ENCODE measurements at regions not wholly inside any gene's neighbourhood (a gene's known extent, or its start where the extent isn't known, plus 50 kb on each side); places are given as distances from the start of the nearest gene placed in this dataset.
A peak's percentile ranks its signal among the peaks of the same experiment; 100 is the strongest.

- no peak overlapping the region for H3K27ac ChIP-seq (ENCODE audit: low read depth, low read length)
- no peak overlapping the region for H3K9ac ChIP-seq (ENCODE audit: low read length)
- H4K8ac ChIP-seq (ENCODE audit: low read depth, low read length): no peak overlapping the region
- H2AK5ac ChIP-seq (ENCODE audit: low read length): no peak overlapping the region
- H4K5ac ChIP-seq (ENCODE audit: low read length): no peak overlapping the region
- H3K4me3 ChIP-seq (ENCODE audit: low read length): no peak overlapping the region
- H3K79me2 ChIP-seq (ENCODE audit: control insufficient read depth, insufficient read depth, low read length): no peaks in the 10 kb centered on the region
- H3K18ac ChIP-seq (ENCODE audit: low read length): no peak overlapping the region
- no peaks in the 10 kb centered on the region for H3K79me1 ChIP-seq (ENCODE audit: low read length)
- no CpG with 5 or more reads among the region's 1 CpG for WGBS (ENCODE audit: extremely low coverage, insufficient coverage, low lambda C conversion rate)
- H3K23ac ChIP-seq (ENCODE audit: low read length): no peak overlapping the region
- no peaks in the 10 kb centered on the region for H3K4me1 ChIP-seq (ENCODE audit: control insufficient read depth, low read depth, low read length)
- no peak overlapping the region for H2BK5ac ChIP-seq (ENCODE audit: low read length)
- H3K4ac ChIP-seq (ENCODE audit: low read depth, low read length): no peak overlapping the region
- H3K27me3 ChIP-seq (ENCODE audit: insufficient read depth, low read length, poor library complexity): no peaks in the 10 kb centered on the region
- H3K36me3 ChIP-seq (ENCODE audit: control insufficient read depth, insufficient read depth, low read length): no peaks in the 10 kb centered on the region
- no peak overlapping the region for H3K4me2 ChIP-seq (ENCODE audit: low read length)
- no peak overlapping the region for H2BK15ac ChIP-seq (replicated peaks; ENCODE audit: low read depth)
- H2BK120ac ChIP-seq (ENCODE audit: low read depth, low read length): no peak overlapping the region
- no peak for DNase-seq
- H3K56ac ChIP-seq (ENCODE audit: low read length): no peak overlapping the region
These were observed 106.7 kb upstream of the VWC2 start for GRCh38 chr7:49666764-49667163.

- Histone ChIP-seq H3K4ac (ENCODE audit: low read depth, low read length) (no peak overlapping the region), H3K4me2 (ENCODE audit: low read length) (no peak overlapping the region), H3K23ac (ENCODE audit: low read length) (no peak overlapping the region), H3K27me3 (ENCODE audit: insufficient read depth, low read length, poor library complexity) (no peaks in the 10 kb centered on the region), H3K4me1 (ENCODE audit: control insufficient read depth, low read depth, low read length) (no peaks in the 10 kb centered on the region), H2BK5ac (ENCODE audit: low read length) (no peak overlapping the region), H2BK15ac (replicated peaks; ENCODE audit: low read depth) (no peak overlapping the region), H4K8ac (ENCODE audit: low read depth, low read length) (no peak overlapping the region), H4K5ac (ENCODE audit: low read length) (no peak overlapping the region), H3K36me3 (ENCODE audit: control insufficient read depth, insufficient read depth, low read length) (no peaks in the 10 kb centered on the region), H2BK120ac (ENCODE audit: low read depth, low read length) (no peak overlapping the region), H3K9ac (ENCODE audit: low read length) (no peak overlapping the region), H3K56ac (ENCODE audit: low read length) (no peak overlapping the region), H2AK5ac (ENCODE audit: low read length) (no peak overlapping the region), H3K27ac (ENCODE audit: low read depth, low read length) (no peak overlapping the region), H3K18ac (ENCODE audit: low read length) (no peak overlapping the region), H3K79me2 (ENCODE audit: control insufficient read depth, insufficient read depth, low read length) (no peaks in the 10 kb centered on the region), H3K4me3 (ENCODE audit: low read length) (no peak overlapping the region), H3K79me1 (ENCODE audit: low read length) (no peaks in the 10 kb centered on the region)
- no CpG with 5 or more reads among the region's 1 CpG for WGBS (ENCODE audit: extremely low coverage, insufficient coverage, low lambda C conversion rate)
- no peak for DNase-seq
These were observed 104.2 kb upstream of the VWC2 start for GRCh38 chr7:49669285-49669684.

GRCh38 chr7:49669692-49670260 lies 103.7 kb upstream of the VWC2 start:
- H3K9ac ChIP-seq (ENCODE audit: low read length): no peak overlapping the region
- H3K79me1 ChIP-seq (ENCODE audit: low read length): no peaks in the 10 kb centered on the region
- H2AK5ac ChIP-seq (ENCODE audit: low read length): no peak overlapping the region
- H3K23ac ChIP-seq (ENCODE audit: low read length): no peak overlapping the region
- H3K79me2 ChIP-seq (ENCODE audit: control insufficient read depth, insufficient read depth, low read length): no peaks in the 10 kb centered on the region
- H4K5ac ChIP-seq (ENCODE audit: low read length): no peak overlapping the region
- no peak overlapping the region for H3K4ac ChIP-seq (ENCODE audit: low read depth, low read length)
- H3K36me3 ChIP-seq (ENCODE audit: control insufficient read depth, insufficient read depth, low read length): no peaks in the 10 kb centered on the region
- no peak overlapping the region for H3K4me3 ChIP-seq (ENCODE audit: low read length)
- no peak overlapping the region for H2BK120ac ChIP-seq (ENCODE audit: low read depth, low read length)
- H3K4me1 ChIP-seq (ENCODE audit: control insufficient read depth, low read depth, low read length): no peaks in the 10 kb centered on the region
- WGBS (ENCODE audit: extremely low coverage, insufficient coverage, low lambda C conversion rate): no CpG with 5 or more reads among the region's 16 CpGs
- H3K56ac ChIP-seq (ENCODE audit: low read length): no peak overlapping the region
- H2BK5ac ChIP-seq (ENCODE audit: low read length): no peak overlapping the region
- no peak overlapping the region for H3K18ac ChIP-seq (ENCODE audit: low read length)
- H3K27ac ChIP-seq (ENCODE audit: low read depth, low read length): no peak overlapping the region
- no peak overlapping the region for H2BK15ac ChIP-seq (replicated peaks; ENCODE audit: low read depth)
- DNase-seq: peak; percentile 16
- H4K8ac ChIP-seq (ENCODE audit: low read depth, low read length): no peak overlapping the region
- H3K4me2 ChIP-seq (ENCODE audit: low read length): no peak overlapping the region
- no peaks in the 10 kb centered on the region for H3K27me3 ChIP-seq (ENCODE audit: insufficient read depth, low read length, poor library complexity)

DNA sequence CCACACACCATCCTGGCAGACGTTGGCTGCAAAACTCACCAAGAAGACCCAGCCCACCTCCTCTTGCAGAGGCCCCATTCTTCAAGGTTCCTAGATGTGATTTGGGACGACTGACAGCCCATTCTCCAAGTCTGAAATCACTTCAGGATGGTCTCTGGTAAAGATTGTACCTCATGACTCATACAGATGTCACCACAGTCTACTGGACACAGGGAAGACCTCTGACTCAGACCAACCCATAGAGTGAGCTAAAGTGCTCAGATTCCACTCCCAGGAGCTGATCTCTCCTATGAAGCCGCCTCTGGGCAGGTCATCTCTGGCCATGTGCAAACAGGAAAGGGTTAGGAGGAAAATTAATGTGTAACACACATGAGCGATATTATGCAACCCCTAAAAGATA lies 102.4 kb upstream of the VWC2 start:
- no peaks in the 10 kb centered on the region for H3K4me1 ChIP-seq (ENCODE audit: control insufficient read depth, low read depth, low read length)
- no peak overlapping the region for H4K8ac ChIP-seq (ENCODE audit: low read depth, low read length)
- H3K4me2 ChIP-seq (ENCODE audit: low read length): no peak overlapping the region
- H3K4me3 ChIP-seq (ENCODE audit: low read length): no peak overlapping the region
- no peaks in the 10 kb centered on the region for H3K79me2 ChIP-seq (ENCODE audit: control insufficient read depth, insufficient read depth, low read length)
- H2AK5ac ChIP-seq (ENCODE audit: low read length): no peak overlapping the region
- H3K79me1 ChIP-seq (ENCODE audit: low read length): no peaks in the 10 kb centered on the region
- H3K27ac ChIP-seq (ENCODE audit: low read depth, low read length): no peak overlapping the region
- H3K36me3 ChIP-seq (ENCODE audit: control insufficient read depth, insufficient read depth, low read length): no peaks in the 10 kb centered on the region
- no peak overlapping the region for H3K18ac ChIP-seq (ENCODE audit: low read length)
- no peak overlapping the region for H3K4ac ChIP-seq (ENCODE audit: low read depth, low read length)
- no peak for DNase-seq
- no peaks in the 10 kb centered on the region for H3K27me3 ChIP-seq (ENCODE audit: insufficient read depth, low read length, poor library complexity)
- H4K5ac ChIP-seq (ENCODE audit: low read length): no peak overlapping the region
- WGBS (ENCODE audit: extremely low coverage, insufficient coverage, low lambda C conversion rate): no CpG with 5 or more reads among the region's 4 CpGs
- no peak overlapping the region for H3K23ac ChIP-seq (ENCODE audit: low read length)
- no peak overlapping the region for H2BK120ac ChIP-seq (ENCODE audit: low read depth, low read length)
- H3K56ac ChIP-seq (ENCODE audit: low read length): no peak overlapping the region
- no peak overlapping the region for H2BK15ac ChIP-seq (replicated peaks; ENCODE audit: low read depth)
- no peak overlapping the region for H3K9ac ChIP-seq (ENCODE audit: low read length)
- no peak overlapping the region for H2BK5ac ChIP-seq (ENCODE audit: low read length)

DNA sequence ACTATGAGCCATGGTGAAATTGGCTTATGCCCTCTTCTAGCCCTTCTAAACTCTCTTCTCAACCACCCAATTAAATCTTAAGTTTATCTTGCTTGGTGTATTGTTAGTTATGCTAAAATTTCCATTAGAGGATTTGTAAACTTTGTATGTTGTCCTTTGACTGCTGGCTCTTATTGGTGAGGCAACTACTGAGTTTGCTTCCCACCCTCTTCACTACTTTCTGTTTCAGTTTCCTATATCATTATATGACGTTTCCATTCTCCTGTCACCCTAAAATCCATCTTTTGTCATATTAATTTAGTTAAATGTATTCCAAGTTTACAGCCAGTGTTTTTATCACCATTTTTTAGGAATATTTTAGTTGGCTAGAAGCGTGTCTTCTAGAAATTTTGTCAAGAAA lies 80.9 kb upstream of the VWC2 start:
- no peak overlapping the region for H3K4me3 ChIP-seq (ENCODE audit: low read length)
- no peak overlapping the region for H3K56ac ChIP-seq (ENCODE audit: low read length)
- H3K79me1 ChIP-seq (ENCODE audit: low read length): no peaks in the 10 kb centered on the region
- no peak overlapping the region for H3K27ac ChIP-seq (ENCODE audit: low read depth, low read length)
- no peak overlapping the region for H3K18ac ChIP-seq (ENCODE audit: low read length)
- H3K36me3 ChIP-seq (ENCODE audit: control insufficient read depth, insufficient read depth, low read length): no peaks in the 10 kb centered on the region
- H3K27me3 ChIP-seq (ENCODE audit: insufficient read depth, low read length, poor library complexity): no peaks in the 10 kb centered on the region
- H3K4me1 ChIP-seq (ENCODE audit: control insufficient read depth, low read depth, low read length): no peaks in the 10 kb centered on the region
- H4K8ac ChIP-seq (ENCODE audit: low read depth, low read length): no peak overlapping the region
- DNase-seq: no peak
- H3K4ac ChIP-seq (ENCODE audit: low read depth, low read length): no peak overlapping the region
- no peak overlapping the region for H2AK5ac ChIP-seq (ENCODE audit: low read length)
- no CpG with 5 or more reads among the region's 2 CpGs for WGBS (ENCODE audit: extremely low coverage, insufficient coverage, low lambda C conversion rate)
- no peak overlapping the region for H2BK5ac ChIP-seq (ENCODE audit: low read length)
- no peak overlapping the region for H2BK120ac ChIP-seq (ENCODE audit: low read depth, low read length)
- no peak overlapping the region for H3K9ac ChIP-seq (ENCODE audit: low read length)
- no peak overlapping the region for H2BK15ac ChIP-seq (replicated peaks; ENCODE audit: low read depth)
- H3K4me2 ChIP-seq (ENCODE audit: low read length): no peak overlapping the region
- H3K79me2 ChIP-seq (ENCODE audit: control insufficient read depth, insufficient read depth, low read length): no peaks in the 10 kb centered on the region
- no peak overlapping the region for H3K23ac ChIP-seq (ENCODE audit: low read length)
- H4K5ac ChIP-seq (ENCODE audit: low read length): no peak overlapping the region

DNA sequence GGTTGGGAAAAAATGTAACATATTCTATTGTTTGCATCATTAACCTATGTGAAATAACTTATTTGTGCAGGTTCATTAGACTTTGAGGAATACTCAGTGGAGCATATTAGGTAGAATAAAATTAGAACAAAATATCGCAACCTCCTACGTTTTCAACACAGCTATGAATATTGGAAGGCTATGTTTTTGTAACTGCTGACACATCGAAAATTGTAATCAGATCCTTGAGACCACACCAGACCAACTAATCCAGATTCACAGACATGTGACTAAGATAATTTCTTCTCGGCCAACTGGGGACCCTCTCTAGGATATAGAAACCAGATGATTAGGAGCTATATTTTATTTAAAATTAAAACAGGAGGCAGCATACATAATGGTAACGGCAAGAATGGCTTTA lies 77.5 kb upstream of the VWC2 start:
- Histone ChIP-seq H4K5ac (ENCODE audit: low read length) (no peak overlapping the region), H3K79me1 (ENCODE audit: low read length) (no peaks in the 10 kb centered on the region), H3K36me3 (ENCODE audit: control insufficient read depth, insufficient read depth, low read length) (no peaks in the 10 kb centered on the region), H3K23ac (ENCODE audit: low read length) (no peak overlapping the region), H3K56ac (ENCODE audit: low read length) (no peak overlapping the region), H3K4me2 (ENCODE audit: low read length) (no peak overlapping the region), H3K4me3 (ENCODE audit: low read length) (no peak overlapping the region), H3K79me2 (ENCODE audit: control insufficient read depth, insufficient read depth, low read length) (no peaks in the 10 kb centered on the region), H3K18ac (ENCODE audit: low read length) (no peak overlapping the region), H2AK5ac (ENCODE audit: low read length) (no peak overlapping the region), H3K27ac (ENCODE audit: low read depth, low read length) (no peak overlapping the region), H2BK5ac (ENCODE audit: low read length) (no peak overlapping the region), H3K9ac (ENCODE audit: low read length) (no peak overlapping the region), H3K27me3 (ENCODE audit: insufficient read depth, low read length, poor library complexity) (no peaks in the 10 kb centered on the region), H2BK15ac (replicated peaks; ENCODE audit: low read depth) (no peak overlapping the region), H4K8ac (ENCODE audit: low read depth, low read length) (no peak overlapping the region), H3K4ac (ENCODE audit: low read depth, low read length) (no peak overlapping the region), H2BK120ac (ENCODE audit: low read depth, low read length) (no peak overlapping the region), H3K4me1 (ENCODE audit: control insufficient read depth, low read depth, low read length) (no peaks in the 10 kb centered on the region)
- DNase-seq: no peak
- WGBS (ENCODE audit: extremely low coverage, insufficient coverage, low lambda C conversion rate): no CpG with 5 or more reads among the region's 5 CpGs

Measured in mesendoderm (in vitro differentiated cells).